ENCODE measurements at regions not wholly inside any gene's neighbourhood (a gene's known extent, or its start where the extent isn't known, plus 50 kb on each side); places are given as distances from the start of the nearest gene placed in this dataset.
"Not testable (repeated sequence)": the region's sequence is repeated elsewhere in the genome, so short reads cannot be mapped to it uniquely, and the experiment has no call there.

DNA sequence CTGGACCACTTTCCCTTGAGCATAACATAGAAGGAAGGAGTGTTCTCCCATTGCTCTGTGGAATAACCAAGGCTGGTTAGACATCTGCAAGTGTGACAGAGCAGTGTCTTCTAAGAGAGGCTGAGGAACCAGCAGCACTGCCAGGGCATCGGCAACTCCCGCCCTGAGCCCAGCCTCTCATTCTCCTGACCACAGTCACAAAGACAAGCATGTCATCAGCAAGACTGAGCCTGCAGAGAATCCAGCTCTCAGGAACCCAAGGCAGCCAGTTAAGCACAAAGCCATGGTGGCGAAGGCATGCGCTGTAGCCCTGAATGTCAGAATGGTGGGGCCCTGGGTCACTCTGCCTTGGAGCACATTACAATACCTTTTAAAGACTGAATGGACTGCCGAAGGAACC, 253.9 kb downstream of the AGTPBP1 start:
- Mint-ChIP-seq H3K27me3 (ENCODE audit: low read depth) (no peaks in the 10 kb centered on the region), H3K4me3 (ENCODE audit: low read depth) (no peak overlapping the region), H3K9me3 (no peaks in the 10 kb centered on the region), H3K4me1 (ENCODE audit: low read depth) (no peaks in the 10 kb centered on the region), H3K36me3 (ENCODE audit: low read depth) (no peaks in the 10 kb centered on the region), H3K27ac (no peak overlapping the region)
- no peak for DNase-seq (ENCODE audit: low spot score)
- intact Hi-C loops (cut with micrococcal nuclease): no loop called here

DNA sequence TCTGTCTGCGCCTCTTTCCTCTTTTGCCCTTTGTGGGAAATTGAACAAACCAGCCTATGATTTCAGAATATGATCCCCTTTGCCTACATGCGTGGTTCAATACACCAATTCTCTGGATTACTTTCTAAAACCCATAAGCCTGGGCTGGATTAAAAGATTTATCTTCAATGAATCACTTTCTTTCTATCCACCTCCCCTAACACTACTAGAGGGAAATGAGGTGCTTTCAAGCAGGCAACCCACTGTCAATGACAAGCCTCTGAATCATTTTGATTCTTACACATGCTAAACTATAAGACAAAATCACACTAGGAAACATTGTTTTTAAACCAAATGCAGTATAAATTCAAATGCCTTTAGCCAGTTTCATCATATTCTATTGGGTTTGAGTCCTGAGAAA, 257.5 kb downstream of the AGTPBP1 start:
- no peak overlapping the region for H3K27ac Mint-ChIP-seq
- H3K9me3 Mint-ChIP-seq: no peaks in the 10 kb centered on the region

DNA sequence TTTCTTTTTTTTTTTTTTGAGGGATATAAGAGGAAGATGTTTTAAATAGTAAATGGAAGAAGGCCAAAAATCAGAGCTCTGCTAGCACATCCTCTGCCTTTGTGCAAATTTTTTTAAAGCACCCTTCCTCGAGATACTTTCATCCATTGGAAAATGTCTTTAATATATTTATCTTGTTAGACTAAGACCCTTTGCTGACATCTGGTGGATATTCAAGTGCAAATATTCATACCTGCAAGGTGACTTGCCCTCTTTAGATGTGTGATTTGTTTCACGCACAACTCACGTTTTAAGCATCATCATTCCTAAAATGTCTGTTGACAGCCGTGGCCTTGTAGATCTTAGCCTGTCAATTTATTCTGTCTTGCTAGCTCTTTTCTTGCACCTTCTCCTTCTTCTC, 258.5 kb downstream of the AGTPBP1 start:
- no peaks in the 10 kb centered on the region for H3K9me3 Mint-ChIP-seq
- H3K27me3 Mint-ChIP-seq (ENCODE audit: low read depth): no peaks in the 10 kb centered on the region
- no peaks in the 10 kb centered on the region for H3K4me1 Mint-ChIP-seq (ENCODE audit: low read depth)
- intact Hi-C loops (cut with micrococcal nuclease): no loop called here
- DNase-seq (ENCODE audit: low spot score): no peak
- H3K36me3 Mint-ChIP-seq (ENCODE audit: low read depth): no peaks in the 10 kb centered on the region
- no peak overlapping the region for H3K27ac Mint-ChIP-seq
- H3K4me3 Mint-ChIP-seq (ENCODE audit: low read depth): no peak overlapping the region

More for the DNA sequence above, 257.5 kb downstream of the AGTPBP1 start:
- H3K4me1 Mint-ChIP-seq (ENCODE audit: low read depth): no peaks in the 10 kb centered on the region
- intact Hi-C loops (cut with micrococcal nuclease): no loop called here
- H3K27me3 Mint-ChIP-seq (ENCODE audit: low read depth): no peaks in the 10 kb centered on the region
- DNase-seq (ENCODE audit: low spot score): no peak
- H3K36me3 Mint-ChIP-seq (ENCODE audit: low read depth): no peaks in the 10 kb centered on the region
- H3K4me3 Mint-ChIP-seq (ENCODE audit: low read depth): no peak overlapping the region

DNA sequence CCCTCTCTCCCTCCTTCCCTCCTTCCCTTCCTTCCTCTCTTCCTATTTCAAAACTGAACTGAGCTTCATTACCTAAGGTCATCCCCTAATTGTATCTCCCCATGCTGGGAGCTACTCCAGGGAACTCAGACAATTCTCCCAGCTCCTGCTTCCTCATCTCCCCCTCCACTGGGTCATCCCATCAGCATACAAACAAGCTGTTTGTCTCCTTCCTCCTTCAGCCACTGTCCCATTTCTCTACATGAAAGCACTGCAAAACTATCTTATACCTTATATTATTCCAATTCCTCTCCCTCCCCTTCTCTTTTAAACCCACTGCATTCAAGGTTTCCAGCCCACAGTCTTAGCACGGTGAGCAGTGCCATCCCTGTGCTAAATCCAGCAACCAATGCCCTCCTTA, 262.4 kb downstream of the AGTPBP1 start:
- Mint-ChIP-seq H3K4me3 (ENCODE audit: low read depth) (no peak overlapping the region), H3K4me1 (ENCODE audit: low read depth) (no peaks in the 10 kb centered on the region), H3K36me3 (ENCODE audit: low read depth) (no peaks in the 10 kb centered on the region), H3K27ac (no peak overlapping the region), H3K9me3 (no peaks in the 10 kb centered on the region), H3K27me3 (ENCODE audit: low read depth) (no peaks in the 10 kb centered on the region)
- intact Hi-C loops (cut with micrococcal nuclease): no loop called here
- no peak for DNase-seq (ENCODE audit: low spot score)

DNA sequence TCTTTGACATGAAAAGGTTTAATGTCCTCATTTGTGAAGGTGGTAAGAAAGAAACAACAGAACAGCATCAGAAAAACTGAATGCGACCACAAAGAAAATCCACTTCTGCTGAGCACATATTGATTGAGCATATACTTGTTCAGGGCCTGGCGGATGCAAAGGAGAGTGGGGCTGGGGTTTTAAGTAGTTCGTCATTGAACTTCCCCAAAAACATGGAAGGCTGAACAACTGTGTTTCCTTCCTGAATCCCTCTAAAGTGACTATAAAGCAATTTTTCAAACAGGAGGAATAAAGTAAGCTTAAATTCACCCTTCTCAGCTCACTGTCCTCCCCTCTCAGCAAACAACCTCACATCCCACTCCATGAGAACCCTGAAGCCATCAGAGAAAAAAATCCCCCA, 262.9 kb downstream of the AGTPBP1 start:
- H3K4me3 Mint-ChIP-seq (ENCODE audit: low read depth): no peak overlapping the region
- no peaks in the 10 kb centered on the region for H3K4me1 Mint-ChIP-seq (ENCODE audit: low read depth)
- no peaks in the 10 kb centered on the region for H3K36me3 Mint-ChIP-seq (ENCODE audit: low read depth)
- intact Hi-C loops (cut with micrococcal nuclease): no loop called here
- H3K27ac Mint-ChIP-seq: no peak overlapping the region
- no peaks in the 10 kb centered on the region for H3K27me3 Mint-ChIP-seq (ENCODE audit: low read depth)
- no peak for DNase-seq (ENCODE audit: low spot score)
- H3K9me3 Mint-ChIP-seq: no peaks in the 10 kb centered on the region

DNA sequence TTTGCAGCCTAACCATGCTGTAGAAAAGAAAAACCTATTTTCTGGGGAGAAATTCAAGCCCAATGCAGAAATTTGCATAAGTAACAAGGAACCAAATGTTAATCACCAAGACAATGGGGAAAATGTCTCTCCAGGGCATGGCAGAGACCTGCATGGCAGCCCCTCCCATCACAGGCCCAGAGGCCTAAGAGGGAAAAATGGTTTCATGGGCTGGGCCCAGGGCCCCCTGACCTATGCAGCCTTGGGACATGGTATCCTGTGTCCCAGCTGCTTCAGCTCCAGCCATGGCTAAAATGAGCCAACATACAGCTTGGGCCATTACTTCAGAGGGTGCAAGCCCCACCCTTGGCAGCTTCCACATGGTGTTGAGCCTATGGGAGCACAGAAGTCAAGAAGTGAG, 266.9 kb downstream of the AGTPBP1 start:
- DNase-seq (ENCODE audit: low spot score); intact Hi-C loops (cut with micrococcal nuclease); H3K9me3 Mint-ChIP-seq; H3K27me3 Mint-ChIP-seq (ENCODE audit: low read depth); H3K36me3 Mint-ChIP-seq (ENCODE audit: low read depth); H3K4me3 Mint-ChIP-seq (ENCODE audit: low read depth); H3K27ac Mint-ChIP-seq; H3K4me1 Mint-ChIP-seq (ENCODE audit: low read depth): not testable (repeated sequence)

DNA sequence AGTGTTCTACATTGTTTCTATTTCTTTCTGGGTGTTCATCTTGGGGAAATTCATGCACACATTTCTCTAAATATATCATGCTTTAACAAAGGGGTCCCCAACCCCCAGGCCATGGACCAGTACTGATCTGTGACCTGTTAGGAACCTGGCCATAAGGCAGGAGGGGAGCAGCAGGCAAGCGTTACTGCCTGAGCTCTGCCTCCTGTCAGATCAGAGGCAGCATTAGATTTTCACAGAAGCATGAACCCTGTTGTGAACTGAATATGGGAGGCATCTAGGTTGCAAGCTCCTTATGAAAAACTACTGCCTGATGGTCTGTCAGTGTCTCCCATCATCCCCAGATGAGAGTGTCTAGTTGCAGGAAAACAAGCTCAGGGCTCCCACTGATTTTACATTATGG, 270.0 kb downstream of the AGTPBP1 start:
- Mint-ChIP-seq H3K27me3 (ENCODE audit: low read depth) (no peaks in the 10 kb centered on the region), H3K27ac (no peak overlapping the region), H3K9me3 (no peaks in the 10 kb centered on the region), H3K4me3 (ENCODE audit: low read depth) (no peak overlapping the region), H3K36me3 (ENCODE audit: low read depth) (no peaks in the 10 kb centered on the region), H3K4me1 (ENCODE audit: low read depth) (no peaks in the 10 kb centered on the region)
- intact Hi-C loops (cut with micrococcal nuclease): no loop called here
- no peak for DNase-seq (ENCODE audit: low spot score)

DNA sequence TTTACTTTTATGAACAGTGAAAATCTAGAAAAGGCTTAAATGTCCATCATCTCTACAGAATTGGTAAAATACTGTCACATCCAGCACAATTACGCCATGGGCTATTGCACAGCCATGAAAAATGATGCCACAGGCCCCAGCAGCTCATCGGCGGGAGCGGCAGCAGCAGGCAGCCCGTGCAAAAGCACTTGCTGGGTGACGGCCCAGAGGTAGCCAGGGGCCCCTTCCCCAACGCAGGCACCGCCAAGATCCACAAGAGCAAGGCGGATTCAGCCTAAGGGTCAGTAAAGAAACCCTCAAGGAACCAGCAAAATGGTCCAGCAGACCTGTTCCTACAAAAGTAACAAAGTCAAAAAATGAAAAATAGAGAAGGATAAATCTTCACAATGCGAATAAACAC, 272.7 kb downstream of the AGTPBP1 start:
- no peaks in the 10 kb centered on the region for H3K27me3 Mint-ChIP-seq (ENCODE audit: low read depth)
- H3K9me3 Mint-ChIP-seq: no peaks in the 10 kb centered on the region
- no peak for DNase-seq (ENCODE audit: low spot score)
- no peak overlapping the region for H3K4me3 Mint-ChIP-seq (ENCODE audit: low read depth)
- H3K36me3 Mint-ChIP-seq (ENCODE audit: low read depth): no peaks in the 10 kb centered on the region
- intact Hi-C loops (cut with micrococcal nuclease): no loop called here
- H3K27ac Mint-ChIP-seq: no peak overlapping the region
- no peaks in the 10 kb centered on the region for H3K4me1 Mint-ChIP-seq (ENCODE audit: low read depth)

DNA sequence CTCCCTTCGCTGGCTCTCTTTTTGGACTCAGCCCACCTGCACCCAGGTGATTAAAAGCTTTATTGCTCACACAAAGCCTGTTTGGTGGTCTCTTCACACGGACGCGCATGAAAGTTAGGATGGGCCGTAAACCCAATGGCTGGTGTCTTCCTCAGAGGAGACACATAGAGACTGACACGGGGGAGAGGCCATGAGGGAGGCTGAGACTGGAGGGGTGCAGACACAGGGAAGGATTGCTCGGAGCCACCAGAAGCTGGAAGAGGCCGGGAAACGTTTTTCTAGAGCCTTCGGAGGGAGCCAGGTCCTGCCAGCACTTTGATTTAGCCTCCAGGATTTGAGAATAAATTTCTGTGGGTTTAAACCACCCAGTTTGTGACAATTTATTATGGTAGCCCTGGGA, 274.9 kb downstream of the AGTPBP1 start:
- Mint-ChIP-seq H3K36me3 (ENCODE audit: low read depth) (no peaks in the 10 kb centered on the region), H3K27me3 (ENCODE audit: low read depth) (no peaks in the 10 kb centered on the region), H3K4me3 (ENCODE audit: low read depth) (no peak overlapping the region), H3K9me3 (no peaks in the 10 kb centered on the region), H3K4me1 (ENCODE audit: low read depth) (no peaks in the 10 kb centered on the region), H3K27ac (no peak overlapping the region)
- DNase-seq (ENCODE audit: low spot score): no peak
- intact Hi-C loops (cut with micrococcal nuclease): no loop called here

DNA sequence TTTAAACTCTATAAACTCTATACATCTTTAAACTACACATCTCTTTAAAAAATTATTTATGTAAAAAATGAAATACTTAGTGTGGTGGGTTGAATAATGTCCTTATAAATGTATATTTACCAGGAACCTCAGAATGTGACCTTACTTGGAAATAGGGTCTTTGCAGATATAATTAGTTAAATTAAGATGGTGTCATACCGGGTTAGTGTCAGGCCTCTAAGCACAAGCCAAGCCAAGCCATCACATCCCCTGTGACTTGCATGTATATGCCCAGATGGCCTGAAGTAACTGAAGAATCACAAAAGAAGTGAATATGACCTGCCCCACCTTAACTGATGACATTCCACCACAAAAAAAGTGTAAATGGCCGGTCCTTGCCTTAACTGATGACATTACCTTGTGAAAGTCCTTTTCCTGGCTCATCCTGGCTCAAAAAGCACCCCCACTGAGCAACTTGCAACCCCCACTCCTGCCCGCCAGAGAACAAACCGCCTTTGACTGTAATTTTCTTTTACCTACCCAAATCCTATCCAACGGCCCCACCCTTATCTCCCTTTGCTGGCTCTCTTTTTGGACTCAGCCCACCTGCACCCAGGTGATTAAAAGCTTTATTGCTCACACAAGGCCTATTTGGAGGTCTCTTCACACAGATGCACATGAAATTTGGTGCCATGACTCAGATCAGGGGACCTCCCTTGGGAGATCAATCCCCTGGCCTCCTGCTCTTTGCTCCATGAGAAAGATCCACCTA, 283.5 kb downstream of the AGTPBP1 start:
- DNase-seq (ENCODE audit: low spot score); H3K36me3 Mint-ChIP-seq (ENCODE audit: low read depth); H3K27ac Mint-ChIP-seq; H3K4me3 Mint-ChIP-seq (ENCODE audit: low read depth); H3K27me3 Mint-ChIP-seq (ENCODE audit: low read depth); H3K4me1 Mint-ChIP-seq (ENCODE audit: low read depth); intact Hi-C loops (cut with micrococcal nuclease); H3K9me3 Mint-ChIP-seq: not testable (repeated sequence)

DNA sequence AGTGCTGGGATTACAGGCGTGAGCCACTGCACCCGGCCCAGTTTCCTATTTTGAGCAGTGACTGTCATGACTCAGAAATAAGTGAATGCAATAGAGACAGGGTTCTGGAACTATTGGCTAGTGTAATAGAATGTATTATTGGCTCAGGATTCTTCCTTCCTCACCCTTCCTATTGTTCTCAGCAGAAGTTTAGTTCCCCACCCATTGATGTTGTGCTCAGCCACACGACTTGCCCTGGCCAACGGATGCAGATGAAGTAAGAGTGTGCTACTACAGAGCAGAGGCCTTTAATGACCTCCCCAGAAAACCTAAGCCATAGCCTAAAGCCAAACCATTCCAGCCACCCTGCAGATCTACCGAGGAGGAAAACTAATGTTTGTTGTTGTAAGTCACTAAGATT, 287.9 kb downstream of the AGTPBP1 start:
- intact Hi-C loops (cut with micrococcal nuclease): no loop called here
- DNase-seq (ENCODE audit: low spot score): no peak
- Mint-ChIP-seq H3K27me3 (ENCODE audit: low read depth) (peaks cover 5% of the 10 kb centered on the region), H3K9me3 (no peaks in the 10 kb centered on the region), H3K4me3 (ENCODE audit: low read depth) (no peak overlapping the region), H3K27ac (no peak overlapping the region), H3K4me1 (ENCODE audit: low read depth) (no peaks in the 10 kb centered on the region), H3K36me3 (ENCODE audit: low read depth) (no peaks in the 10 kb centered on the region)

DNA sequence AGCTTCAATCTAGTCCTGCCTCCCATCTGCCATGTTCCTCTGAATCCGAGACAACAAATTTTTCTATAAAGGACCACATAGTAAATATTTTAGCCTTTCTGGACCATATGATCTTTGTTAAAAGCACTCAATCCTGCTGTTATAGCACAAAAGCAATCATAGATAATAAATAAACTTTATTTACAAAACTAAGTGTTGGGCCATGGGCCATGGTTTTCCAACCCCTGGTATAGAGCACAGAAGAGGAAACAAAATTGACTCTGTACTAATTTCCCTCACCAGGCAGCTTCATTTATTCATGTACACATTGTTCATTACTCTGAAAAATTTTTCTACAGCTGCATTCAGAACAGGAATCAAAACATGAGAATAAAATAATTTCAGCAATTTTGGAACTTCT, 288.9 kb downstream of the AGTPBP1 start:
- DNase-seq (ENCODE audit: low spot score): no peak
- Mint-ChIP-seq H3K4me1 (ENCODE audit: low read depth) (no peaks in the 10 kb centered on the region), H3K27me3 (ENCODE audit: low read depth) (peaks cover 5% of the 10 kb centered on the region), H3K4me3 (ENCODE audit: low read depth) (no peak overlapping the region), H3K36me3 (ENCODE audit: low read depth) (no peaks in the 10 kb centered on the region), H3K9me3 (no peaks in the 10 kb centered on the region), H3K27ac (no peak overlapping the region)
- intact Hi-C loops (cut with micrococcal nuclease): no loop called here

DNA sequence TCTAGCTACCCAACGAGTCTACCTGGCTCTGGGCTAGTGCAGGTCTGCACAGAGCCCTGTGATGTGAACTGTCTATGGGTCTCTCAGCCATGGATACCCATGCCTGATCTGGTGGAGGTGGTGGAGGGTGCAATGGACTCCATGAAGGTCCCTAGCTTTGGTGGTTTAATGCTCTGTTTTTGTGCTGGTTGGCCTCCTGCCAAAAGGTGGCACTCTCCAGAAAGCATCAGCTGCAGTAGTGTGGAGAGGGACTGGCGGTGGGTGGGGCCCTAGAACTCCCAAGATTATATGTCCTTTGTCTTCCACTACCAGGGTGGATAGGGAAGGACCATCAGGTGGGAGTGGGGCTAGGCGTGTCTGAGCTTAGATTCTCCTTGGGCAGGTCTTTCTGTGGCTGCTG, 290.1 kb downstream of the AGTPBP1 start:
- Mint-ChIP-seq H3K4me1 (ENCODE audit: low read depth) (no peaks in the 10 kb centered on the region), H3K36me3 (ENCODE audit: low read depth) (no peaks in the 10 kb centered on the region), H3K4me3 (ENCODE audit: low read depth) (no peak overlapping the region), H3K27ac (no peak overlapping the region), H3K9me3 (peaks cover under 1% of the 10 kb centered on the region), H3K27me3 (ENCODE audit: low read depth) (peaks cover 5% of the 10 kb centered on the region)
- no peak for DNase-seq (ENCODE audit: low spot score)
- intact Hi-C loops (cut with micrococcal nuclease): no loop called here

DNA sequence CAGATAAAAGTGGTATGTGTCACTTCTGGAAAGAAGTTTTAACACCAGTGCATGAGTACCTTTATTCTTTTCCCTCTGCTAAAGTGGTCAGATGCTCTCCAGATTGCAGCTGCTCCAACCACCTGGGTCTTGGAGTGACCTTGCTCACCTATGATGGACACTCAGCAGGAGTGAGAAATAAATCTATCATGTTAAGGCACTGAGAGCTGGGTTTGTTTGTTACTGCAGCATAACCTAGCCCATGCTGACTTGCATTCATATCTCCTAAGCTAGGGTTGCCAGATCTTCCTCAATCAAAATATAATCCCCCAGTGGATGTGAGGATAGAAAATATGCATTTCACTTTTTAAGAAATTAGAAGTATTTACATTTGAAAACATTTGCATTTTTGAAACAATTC, 295.9 kb downstream of the AGTPBP1 start:
- H3K27me3 Mint-ChIP-seq (ENCODE audit: low read depth): peaks cover 5% of the 10 kb centered on the region

More for the DNA sequence above, 295.9 kb downstream of the AGTPBP1 start:
- intact Hi-C loops (cut with micrococcal nuclease): no loop called here
- H3K4me1 Mint-ChIP-seq (ENCODE audit: low read depth): no peaks in the 10 kb centered on the region
- no peaks in the 10 kb centered on the region for H3K36me3 Mint-ChIP-seq (ENCODE audit: low read depth)
- no peak overlapping the region for H3K4me3 Mint-ChIP-seq (ENCODE audit: low read depth)
- DNase-seq (ENCODE audit: low spot score): no peak
- H3K27ac Mint-ChIP-seq: no peak overlapping the region
- peaks cover 5% of the 10 kb centered on the region for H3K9me3 Mint-ChIP-seq

Measured in activated T-helper 2 cell treated with anti-CD3 and anti-CD28 coated beads, Interferon-gamma antibody, Interleukin-2, Interleukin-4, amounts not matched to agents 10 μg/mL and 5 μg/mL and 100 μg/mL, durations not matched to agents 14 hours and 24 hours and 36 hours (primary cell).